ENCODE measurements at regions not wholly inside any gene's neighbourhood (a gene's known extent, or its start where the extent isn't known, plus 50 kb on each side); places are given as distances from the start of the nearest gene placed in this dataset.

DNA sequence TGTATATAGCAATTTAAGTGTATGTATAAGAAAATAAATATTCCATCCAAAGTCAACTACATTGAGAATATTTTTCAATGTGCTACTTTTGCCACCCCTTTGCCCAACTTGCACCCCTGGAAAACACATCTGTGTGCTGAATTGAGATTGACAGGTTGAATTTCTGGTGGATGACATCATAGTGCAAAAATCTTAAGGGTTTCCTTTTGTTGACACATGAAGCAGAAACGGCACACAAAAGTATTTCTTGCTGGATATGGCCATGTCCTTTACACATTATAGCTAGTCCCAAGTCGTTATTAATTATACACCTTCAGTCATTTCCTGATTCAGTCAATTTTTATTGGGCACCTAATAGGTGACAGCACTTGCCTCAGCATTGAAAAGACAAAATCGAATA lies 188.7 kb upstream of the FBXL4 start:
- Histone ChIP-seq H3K9me3 (replicated peaks; ENCODE audit: control insufficient read depth, insufficient read depth, low read depth, low read length) (no peaks in the 10 kb centered on the region), H3K9ac (ENCODE audit: insufficient read depth in 1 of 2, low read depth in 2 of 2, low read length in 2 of 2) (no peak overlapping the region), H2AFZ (ENCODE audit: low read depth, low read length) (no peak overlapping the region), H3K27ac (ENCODE audit: extremely low read depth, low read depth, low read length) (no peak overlapping the region), H3K27me3 (ENCODE audit: control insufficient read depth in 2 of 2, insufficient read depth in 2 of 2, low read length in 2 of 2) (no peaks in the 10 kb centered on the region), H3K4me3 (no peak overlapping the region), H3K4me2 (ENCODE audit: insufficient read depth, low read length) (no peak overlapping the region), H4K20me1 (replicated peaks; ENCODE audit: control insufficient read depth, insufficient read depth, low read length) (no peaks in the 10 kb centered on the region), H3K79me2 (ENCODE audit: control insufficient read depth, insufficient read depth, low read length) (no peaks in the 10 kb centered on the region), H3K4me1 (replicated peaks in 1 of 2; ENCODE audit: control insufficient read depth in 2 of 2, insufficient read depth in 2 of 2, low read length in 2 of 2) (no peaks in the 10 kb centered on the region), H3K36me3 (ENCODE audit: control insufficient read depth, insufficient read depth, low read length) (no peaks in the 10 kb centered on the region), H3K9me1 (ENCODE audit: control insufficient read depth, insufficient read depth, low read length) (no peaks in the 10 kb centered on the region)
- ATAC-seq (no peak), DNase-seq (ENCODE audit: extremely low read depth in 1 of 4, low spot score in 3 of 4) (no peak), FAIRE-seq (no peak)
- ChIA-PET POLR2A (no interaction called here), CTCF (ENCODE audit: low intra/inter-chr PET ratio) (no interaction called here)
- WGBS (ENCODE audit: insufficient coverage, low coverage, missing lambda C conversion rate) = 0% methylated on average over 3 of the region's 3 CpGs
- BruUV-seq (replicated peaks) = no TSS peak
- intact Hi-C loops (cut with micrococcal nuclease) (no loop called here), in situ Hi-C loops (cut with MboI) (no loop called here)
- TF ChIP-seq, protein P1, sequence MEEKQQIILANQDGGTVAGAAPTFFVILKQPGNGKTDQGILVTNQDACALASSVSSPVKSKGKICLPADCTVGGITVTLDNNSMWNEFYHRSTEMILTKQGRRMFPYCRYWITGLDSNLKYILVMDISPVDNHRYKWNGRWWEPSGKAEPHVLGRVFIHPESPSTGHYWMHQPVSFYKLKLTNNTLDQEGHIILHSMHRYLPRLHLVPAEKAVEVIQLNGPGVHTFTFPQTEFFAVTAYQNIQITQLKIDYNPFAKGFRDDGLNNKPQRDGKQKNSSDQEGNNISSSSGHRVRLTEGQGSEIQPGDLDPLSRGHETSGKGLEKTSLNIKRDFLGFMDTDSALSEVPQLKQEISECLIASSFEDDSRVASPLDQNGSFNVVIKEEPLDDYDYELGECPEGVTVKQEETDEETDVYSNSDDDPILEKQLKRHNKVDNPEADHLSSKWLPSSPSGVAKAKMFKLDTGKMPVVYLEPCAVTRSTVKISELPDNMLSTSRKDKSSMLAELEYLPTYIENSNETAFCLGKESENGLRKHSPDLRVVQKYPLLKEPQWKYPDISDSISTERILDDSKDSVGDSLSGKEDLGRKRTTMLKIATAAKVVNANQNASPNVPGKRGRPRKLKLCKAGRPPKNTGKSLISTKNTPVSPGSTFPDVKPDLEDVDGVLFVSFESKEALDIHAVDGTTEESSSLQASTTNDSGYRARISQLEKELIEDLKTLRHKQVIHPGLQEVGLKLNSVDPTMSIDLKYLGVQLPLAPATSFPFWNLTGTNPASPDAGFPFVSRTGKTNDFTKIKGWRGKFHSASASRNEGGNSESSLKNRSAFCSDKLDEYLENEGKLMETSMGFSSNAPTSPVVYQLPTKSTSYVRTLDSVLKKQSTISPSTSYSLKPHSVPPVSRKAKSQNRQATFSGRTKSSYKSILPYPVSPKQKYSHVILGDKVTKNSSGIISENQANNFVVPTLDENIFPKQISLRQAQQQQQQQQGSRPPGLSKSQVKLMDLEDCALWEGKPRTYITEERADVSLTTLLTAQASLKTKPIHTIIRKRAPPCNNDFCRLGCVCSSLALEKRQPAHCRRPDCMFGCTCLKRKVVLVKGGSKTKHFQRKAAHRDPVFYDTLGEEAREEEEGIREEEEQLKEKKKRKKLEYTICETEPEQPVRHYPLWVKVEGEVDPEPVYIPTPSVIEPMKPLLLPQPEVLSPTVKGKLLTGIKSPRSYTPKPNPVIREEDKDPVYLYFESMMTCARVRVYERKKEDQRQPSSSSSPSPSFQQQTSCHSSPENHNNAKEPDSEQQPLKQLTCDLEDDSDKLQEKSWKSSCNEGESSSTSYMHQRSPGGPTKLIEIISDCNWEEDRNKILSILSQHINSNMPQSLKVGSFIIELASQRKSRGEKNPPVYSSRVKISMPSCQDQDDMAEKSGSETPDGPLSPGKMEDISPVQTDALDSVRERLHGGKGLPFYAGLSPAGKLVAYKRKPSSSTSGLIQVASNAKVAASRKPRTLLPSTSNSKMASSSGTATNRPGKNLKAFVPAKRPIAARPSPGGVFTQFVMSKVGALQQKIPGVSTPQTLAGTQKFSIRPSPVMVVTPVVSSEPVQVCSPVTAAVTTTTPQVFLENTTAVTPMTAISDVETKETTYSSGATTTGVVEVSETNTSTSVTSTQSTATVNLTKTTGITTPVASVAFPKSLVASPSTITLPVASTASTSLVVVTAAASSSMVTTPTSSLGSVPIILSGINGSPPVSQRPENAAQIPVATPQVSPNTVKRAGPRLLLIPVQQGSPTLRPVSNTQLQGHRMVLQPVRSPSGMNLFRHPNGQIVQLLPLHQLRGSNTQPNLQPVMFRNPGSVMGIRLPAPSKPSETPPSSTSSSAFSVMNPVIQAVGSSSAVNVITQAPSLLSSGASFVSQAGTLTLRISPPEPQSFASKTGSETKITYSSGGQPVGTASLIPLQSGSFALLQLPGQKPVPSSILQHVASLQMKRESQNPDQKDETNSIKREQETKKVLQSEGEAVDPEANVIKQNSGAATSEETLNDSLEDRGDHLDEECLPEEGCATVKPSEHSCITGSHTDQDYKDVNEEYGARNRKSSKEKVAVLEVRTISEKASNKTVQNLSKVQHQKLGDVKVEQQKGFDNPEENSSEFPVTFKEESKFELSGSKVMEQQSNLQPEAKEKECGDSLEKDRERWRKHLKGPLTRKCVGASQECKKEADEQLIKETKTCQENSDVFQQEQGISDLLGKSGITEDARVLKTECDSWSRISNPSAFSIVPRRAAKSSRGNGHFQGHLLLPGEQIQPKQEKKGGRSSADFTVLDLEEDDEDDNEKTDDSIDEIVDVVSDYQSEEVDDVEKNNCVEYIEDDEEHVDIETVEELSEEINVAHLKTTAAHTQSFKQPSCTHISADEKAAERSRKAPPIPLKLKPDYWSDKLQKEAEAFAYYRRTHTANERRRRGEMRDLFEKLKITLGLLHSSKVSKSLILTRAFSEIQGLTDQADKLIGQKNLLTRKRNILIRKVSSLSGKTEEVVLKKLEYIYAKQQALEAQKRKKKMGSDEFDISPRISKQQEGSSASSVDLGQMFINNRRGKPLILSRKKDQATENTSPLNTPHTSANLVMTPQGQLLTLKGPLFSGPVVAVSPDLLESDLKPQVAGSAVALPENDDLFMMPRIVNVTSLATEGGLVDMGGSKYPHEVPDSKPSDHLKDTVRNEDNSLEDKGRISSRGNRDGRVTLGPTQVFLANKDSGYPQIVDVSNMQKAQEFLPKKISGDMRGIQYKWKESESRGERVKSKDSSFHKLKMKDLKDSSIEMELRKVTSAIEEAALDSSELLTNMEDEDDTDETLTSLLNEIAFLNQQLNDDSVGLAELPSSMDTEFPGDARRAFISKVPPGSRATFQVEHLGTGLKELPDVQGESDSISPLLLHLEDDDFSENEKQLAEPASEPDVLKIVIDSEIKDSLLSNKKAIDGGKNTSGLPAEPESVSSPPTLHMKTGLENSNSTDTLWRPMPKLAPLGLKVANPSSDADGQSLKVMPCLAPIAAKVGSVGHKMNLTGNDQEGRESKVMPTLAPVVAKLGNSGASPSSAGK (IDR thresholded peaks at IDR 0.05) = no peak
- no peak for TF ChIP-seq ZNF277 (CRISPR knock-in tag; IDR thresholded peaks at IDR 0.05; ENCODE audit: borderline replicate concordance)
- no peak for TF ChIP-seq ZNF121 (CRISPR knock-in tag; conservative IDR thresholded peaks at IDR 0.05)
- no peak for TF ChIP-seq HSF4 (CRISPR knock-in tag; IDR thresholded peaks at IDR 0.05; ENCODE audit: borderline replicate concordance)
- no peak for TF ChIP-seq ZBTB8A (IDR thresholded peaks at IDR 0.05; ENCODE audit: partially characterized antibody)
- TF ChIP-seq SPI1 (IDR thresholded peaks at IDR 0.05; ENCODE audit: borderline replicate concordance, low read depth, low read length) = no peak
- TF ChIP-seq ETV5 (CRISPR knock-in tag; IDR thresholded peaks at IDR 0.05; ENCODE audit: low read depth) = no peak
- no peak for TF ChIP-seq ZZZ3 (IDR thresholded peaks at IDR 0.05)
- TF ChIP-seq ZFP36 (IDR thresholded peaks at IDR 0.05; ENCODE audit: low read depth, low read length, partially characterized antibody) = no peak
- TF ChIP-seq MLLT1 (IDR thresholded peaks at IDR 0.05) = no peak

Data from K562 (cell line).